ENCODE measurements at regions not wholly inside any gene's neighbourhood (a gene's known extent, or its start where the extent isn't known, plus 50 kb on each side); places are given as distances from the start of the nearest gene placed in this dataset.

DNA sequence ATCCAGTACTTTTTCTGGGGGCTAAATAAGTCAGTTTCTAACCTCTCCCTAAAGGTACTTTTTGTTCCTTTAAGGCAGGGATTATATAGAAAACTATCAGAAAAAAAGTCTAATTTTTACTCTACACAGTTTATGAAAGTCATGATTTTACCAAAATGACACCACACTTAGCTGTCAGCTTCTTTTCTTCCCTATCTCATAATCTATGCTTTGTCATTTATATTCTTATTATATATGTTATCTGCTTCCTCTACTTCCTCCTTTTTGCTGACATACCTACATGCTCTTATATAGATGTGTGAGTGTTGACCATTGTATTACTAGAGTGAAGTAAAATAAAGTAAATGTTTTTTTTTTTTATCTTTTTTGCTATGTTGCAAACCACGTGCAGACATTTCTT is 203.9 kb upstream of the CHRM2 start:
- no peak for DNase-seq

DNA sequence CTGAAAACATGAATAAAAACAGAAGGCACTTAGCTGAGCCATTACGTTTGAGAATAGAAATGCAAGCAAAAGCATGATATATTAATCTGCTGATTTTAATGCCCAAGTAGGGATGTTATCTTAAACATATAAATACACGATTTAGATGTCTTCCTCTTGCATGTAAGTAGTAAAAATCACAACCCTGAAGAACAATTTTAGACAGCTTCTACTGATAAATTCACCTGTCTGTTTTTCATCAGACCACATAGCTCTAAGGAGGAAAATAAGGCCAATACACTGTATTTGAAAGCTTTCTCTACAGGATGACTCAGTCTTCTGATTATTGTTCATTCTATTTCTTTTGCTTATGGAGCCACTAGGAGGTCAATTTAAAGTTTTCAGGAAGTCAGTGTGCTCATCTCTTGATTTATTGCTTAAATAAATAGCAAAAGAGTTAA is 210.9 kb upstream of the CHRM2 start:
- peak; percentile 41 for DNase-seq

DNA sequence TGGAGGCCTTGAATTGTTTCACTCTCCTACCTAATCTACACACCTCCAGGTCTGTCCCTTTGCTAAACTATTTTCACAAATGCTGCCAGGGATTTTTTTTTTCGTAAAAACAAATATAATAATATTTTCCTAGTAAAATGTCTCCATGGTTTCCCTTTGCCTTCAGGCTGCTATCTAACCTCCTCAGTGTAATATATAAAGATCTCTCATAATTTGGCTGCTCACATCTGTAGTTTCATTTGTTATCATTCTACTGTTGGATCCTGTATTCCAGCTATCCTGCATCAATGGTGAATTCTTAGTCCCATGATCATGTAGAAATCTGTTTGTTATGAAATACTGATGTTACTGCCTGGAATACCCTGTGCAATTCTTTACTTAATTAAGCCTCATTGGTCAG is 211.9 kb upstream of the CHRM2 start:
- no peak for DNase-seq

DNA sequence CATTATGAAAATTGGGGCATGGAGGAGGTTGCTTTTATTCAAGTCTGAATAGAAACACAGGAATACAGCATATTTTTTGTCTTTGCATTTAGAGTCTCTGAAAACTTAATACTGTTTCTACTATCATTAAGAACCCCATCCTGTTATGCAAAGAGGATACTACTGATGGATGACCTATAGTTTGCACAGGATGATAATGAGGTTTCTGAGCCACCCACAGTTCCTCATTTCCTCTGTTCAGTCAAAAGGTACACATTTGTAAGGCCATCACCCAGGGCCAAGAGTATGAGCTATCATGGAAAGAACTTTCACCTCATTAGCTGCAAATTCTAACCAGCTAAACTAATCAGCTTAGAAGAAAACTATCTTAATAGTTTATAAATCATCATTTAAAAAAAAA is 213.0 kb upstream of the CHRM2 start:
- DNase-seq = no peak

DNA sequence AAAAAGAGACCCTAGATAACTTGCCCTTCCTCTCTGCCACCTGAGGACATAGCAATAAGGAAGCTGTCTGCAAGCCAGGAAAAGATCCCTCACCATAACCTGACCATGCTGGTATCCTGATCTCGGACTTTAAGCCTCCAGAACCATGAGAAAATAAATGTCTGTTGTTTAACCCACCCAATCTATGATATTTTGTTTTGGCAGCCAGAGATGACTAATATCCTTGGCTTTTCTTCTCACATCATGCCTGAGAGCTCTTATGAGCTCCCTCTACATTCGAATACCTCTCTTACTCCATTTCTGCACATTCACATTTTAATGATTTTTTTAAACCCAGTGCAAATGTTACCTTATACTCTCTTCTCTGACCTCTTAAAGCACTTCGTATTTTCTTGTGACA is 214.0 kb upstream of the CHRM2 start:
- peak; percentile 9 for DNase-seq

DNA sequence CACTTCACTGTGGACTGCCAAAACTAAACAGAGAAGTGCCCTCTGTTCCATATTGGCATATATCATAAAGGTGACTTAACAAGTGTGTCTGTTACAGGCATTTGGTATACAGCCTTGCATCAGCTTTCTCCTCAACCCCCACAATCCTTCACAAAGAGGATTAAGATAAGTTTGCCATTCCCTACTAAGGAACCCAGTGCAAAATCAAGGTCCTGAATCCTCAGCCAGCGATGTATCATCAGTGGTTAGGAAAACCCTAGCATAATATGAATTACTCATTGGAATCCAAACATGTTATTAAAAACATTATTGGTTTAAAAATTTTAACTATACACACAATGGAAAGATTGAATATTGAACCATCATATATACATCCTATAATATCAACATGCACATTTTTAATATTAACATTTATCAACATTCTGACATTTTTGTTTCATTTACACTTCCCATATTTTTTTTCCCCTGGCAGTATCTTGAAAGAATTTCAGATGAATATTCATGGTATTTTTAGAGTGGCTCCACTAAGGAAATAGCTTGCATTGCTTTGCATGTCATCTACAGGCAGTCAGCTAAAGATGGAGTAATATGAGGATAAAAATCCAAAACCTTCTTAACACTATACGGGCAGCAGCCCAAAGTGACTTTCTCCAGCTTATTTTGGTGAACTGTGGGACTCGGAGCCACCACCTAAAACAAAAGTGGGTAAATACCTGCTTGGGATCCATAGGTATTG is 215.6 kb upstream of the CHRM2 start:
- DNase-seq = no peak

DNA sequence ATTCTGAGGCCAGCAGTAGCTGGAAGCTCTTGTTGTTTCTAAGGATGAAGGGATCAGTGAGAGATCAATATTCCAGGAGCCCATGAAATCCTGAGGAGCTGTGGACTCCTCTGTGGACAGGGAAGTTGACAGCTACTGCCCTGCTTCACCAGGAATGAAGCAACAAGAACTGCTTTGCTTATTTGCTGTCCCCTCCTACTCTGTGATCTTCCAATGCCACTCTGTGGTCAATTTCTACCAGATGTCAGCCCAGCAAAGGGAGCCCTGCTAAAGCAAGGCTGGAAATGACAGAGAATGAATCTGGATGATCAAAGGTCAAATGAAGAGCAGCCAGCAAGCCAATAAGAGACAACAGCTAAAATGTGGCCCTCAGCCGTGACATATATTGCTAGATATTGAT is 227.5 kb upstream of the CHRM2 start:
- DNase-seq = no peak

DNA sequence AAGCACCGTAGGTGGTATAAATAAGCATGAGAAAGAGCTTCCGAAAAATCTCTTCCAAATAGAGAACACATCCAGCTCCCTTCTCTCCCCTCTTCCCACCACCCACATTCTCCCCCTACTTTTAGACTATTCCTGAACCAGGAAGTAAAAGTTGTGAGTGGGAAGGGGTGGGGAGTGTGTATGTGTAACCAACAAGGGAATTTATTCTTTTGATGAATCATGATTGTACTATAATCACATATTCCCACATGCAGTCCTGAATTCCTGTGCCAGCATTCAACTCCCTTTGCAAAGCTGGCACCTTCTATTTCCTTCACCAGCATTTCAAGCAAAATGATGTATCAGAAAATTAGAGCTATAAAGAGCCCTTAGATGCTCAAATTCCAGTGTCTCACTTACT is 230.6 kb upstream of the CHRM2 start:
- peak; percentile 68 for DNase-seq

DNA sequence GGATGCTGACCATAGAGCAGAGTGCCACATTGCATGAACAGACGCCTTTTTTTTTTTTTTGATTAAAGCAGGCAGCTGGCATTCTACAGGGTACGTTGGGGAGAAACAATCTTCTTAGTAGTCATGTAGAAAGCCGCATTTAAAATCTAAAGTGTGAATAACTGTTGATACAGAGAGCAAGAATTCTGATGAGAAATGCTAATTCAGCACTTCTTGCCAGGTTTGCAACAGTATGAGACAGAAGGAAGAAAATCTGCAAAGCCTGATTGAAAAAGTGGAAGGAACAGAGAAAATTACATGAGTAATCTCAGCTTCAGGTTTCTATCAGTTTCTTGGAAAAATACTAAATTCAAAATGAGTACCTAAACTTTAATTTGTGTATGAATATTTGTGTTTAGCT is 232.7 kb upstream of the CHRM2 start:
- DNase-seq = no peak

DNA sequence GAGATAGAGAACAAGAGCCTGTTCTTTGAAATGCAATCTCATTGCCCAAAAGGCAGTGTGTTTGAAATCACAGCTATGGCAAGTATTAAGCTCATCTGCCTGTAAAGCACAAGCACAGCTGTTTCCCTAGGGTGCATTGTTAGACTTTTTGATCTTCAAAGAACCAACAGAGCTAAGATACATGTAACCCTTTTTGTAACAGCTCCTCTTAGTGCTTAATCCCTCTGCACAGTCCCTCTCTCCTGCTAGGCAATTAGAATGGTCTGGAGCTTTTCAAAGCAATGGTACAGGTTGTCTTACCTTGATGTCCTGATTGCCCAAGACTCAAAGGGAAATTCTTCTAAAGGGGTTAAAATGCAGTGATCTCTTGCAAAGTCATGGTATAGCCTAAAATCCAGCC is 249.6 kb upstream of the CHRM2 start:
- DNase-seq = no peak

DNA sequence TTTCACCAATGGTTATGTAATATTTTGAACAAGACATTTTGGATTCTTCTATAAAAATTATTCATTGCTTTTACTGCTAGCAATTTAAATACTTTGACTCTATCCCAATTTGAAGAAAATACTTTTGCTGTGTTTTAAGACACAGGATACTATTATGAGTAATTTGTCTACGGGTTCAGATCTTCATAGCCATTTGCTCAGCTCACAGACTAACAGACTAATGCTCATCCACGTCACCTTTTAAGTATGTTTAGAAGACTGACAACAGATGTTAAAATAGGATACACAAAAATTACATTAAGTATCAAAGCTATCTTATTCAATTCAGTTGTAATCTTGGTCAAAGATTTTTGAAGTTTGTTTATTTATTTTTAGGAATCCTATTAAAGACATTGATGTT is 251.3 kb upstream of the CHRM2 start:
- DNase-seq = peak; percentile 82

DNA sequence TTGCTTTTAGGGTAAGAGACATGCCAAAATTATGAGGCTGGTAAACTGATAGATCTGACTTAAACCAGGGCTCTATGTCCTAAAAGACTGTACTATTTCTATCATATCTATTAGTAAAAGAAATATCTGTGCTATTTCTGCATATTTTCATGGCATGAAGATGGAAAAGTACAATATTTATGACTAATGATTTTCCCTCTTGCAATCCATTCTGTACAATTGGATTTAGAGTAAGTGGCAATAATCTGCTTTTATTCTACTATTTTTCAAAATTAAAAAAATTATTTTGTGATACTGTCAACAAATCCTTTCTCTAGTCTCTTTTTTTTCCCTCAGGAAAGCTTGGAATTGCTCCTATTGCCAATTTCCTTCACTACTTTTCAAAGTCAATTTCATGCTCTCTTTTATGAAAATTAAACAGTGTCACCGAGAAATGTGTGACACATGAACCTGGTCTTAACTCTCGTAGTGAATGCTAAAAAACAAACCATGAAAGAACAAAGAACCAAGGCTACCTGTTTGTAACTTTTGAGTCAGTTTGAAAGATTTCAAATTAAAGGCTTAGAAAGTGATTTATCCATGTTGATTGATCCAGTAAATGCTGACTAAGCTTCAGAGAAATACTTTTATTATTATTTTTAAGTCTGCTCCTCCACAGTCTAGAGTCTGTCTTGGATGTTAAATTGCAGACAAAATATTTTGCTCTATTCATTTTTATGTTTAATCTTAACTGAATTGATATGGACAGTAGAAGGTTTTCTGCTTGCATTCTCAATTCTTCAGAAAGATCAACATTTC is 262.7 kb upstream of the CHRM2 start:
- DNase-seq = no peak

DNA sequence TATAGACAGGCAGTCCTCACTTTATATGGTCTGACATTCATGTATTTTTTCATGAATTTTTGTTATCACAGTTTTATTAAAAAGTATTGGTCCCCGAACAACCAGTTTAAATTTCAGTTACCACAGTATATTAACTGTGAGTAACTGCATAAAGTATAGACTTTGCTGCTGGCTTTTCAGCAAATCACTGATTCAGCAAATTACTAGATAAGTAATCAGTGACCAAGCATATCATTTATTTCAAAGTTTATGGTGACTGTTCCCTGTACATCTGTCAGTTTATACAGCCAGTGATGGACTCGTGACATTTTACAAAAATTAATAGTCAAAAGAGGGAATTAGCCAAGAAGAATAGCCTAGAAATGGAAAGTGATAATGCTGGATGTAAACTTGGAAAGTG is 266.7 kb upstream of the CHRM2 start:
- no peak for DNase-seq

DNA sequence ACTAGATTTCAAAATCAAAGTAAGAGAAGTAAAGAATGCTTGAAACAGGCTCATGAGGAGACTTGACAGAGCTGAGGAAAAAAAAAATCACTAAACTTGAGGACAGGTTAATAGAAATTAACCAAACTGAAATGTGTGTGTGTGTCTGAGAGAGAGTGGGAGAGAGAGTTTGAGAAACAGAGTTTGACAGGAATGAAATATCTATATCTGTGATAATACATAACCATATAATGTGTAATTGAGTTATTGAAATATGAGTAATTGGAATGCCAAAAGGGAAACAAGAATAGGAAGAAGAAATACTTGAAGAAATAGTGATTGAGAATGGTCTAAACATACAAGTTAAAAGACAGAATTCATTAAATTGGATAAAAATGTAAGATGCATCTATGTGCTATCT is 268.0 kb upstream of the CHRM2 start:
- no peak for DNase-seq

DNA sequence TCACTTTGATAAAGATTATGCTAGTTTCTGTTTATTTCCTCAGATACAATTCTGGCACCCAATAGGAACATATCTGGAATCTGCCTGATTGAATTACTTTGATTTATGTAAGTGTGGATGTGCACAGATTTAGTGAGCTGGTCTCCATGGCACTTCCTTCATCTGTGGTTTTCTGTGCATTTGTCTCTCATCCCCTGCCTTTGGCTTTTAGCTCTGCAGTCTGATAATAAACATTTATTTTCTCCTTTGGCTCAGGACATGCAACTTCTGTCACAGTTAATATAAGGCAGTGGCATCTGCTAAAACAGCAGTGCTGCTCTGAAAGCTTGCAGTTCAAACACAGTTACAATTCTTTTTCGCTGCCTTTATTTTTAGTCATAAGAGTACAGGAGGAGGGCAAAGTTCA is 273.7 kb upstream of the CHRM2 start:
- peak; percentile 19 for DNase-seq

DNA sequence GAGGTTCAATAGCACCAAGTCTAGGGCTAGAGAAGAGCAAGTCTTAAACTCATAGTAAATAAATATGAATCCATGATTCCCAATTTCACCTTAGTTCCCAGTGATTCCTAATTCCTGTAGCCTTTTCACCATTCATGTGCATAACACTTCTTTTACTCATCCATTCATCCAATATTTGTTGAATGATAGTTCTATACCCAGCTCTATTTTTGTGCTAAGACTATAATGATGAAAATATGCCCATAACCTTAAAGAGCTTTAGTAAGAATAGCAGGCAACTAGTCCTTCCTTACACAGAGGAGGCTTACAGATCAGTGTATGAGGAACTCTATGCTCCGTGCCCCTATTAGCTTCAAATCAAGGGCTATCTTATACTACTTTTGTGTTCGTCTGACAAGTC is 280.2 kb upstream of the CHRM2 start:
- DNase-seq = peak; percentile 54

DNA sequence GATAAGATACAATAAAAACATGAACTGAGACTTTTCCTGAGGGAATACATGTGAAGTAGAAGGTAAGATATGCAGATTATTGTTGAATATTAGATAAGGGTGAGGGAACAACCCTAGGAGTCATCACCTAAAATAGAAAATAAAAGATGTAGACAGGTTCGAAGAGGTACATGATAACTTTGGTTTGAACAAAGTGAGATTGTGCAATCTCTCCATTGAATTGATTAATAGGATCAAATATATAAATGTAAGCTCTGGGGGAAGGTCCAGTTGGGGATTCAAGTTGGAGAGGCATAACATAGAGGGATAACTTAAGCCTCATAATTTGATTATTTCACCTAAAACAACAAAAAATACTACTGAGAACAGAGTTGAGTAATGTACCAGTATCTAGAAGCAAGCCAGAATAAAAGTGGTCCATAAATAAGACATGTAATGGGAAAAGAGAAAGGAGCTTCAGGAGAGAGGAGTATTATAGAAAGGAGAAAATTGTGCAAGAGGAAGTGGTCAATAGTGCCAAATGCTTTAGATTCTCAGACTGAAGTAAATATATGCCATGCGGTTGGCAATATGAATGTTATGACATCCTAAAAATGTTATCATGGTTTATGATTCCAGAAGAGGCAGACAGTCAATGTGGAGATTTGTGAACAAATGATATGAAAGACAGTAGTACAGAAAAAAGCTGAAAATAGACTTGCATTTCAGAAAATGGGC is 282.3 kb upstream of the CHRM2 start:
- DNase-seq = peak; percentile 12

DNA sequence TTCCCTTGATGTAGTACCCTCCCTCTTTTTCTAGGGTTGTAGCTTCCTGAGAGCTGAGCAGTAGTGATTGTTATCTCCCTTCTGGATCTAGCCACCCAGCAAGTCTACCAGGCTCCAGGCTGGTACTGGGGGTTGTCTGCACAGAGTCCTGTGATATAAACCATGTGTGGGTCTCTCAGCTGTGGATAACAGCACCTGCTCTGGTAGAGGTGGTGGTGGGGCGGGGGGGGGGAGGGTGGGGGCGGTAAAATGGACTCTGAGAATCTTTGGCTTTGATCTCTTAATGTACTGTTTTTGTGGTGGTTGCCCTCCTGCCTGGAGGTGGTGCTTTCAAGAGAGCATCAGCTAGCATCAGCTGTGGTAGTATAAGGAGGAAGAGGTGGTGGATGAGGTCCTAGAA is 302.0 kb upstream of the CHRM2 start:
- DNase-seq = no peak

DNA sequence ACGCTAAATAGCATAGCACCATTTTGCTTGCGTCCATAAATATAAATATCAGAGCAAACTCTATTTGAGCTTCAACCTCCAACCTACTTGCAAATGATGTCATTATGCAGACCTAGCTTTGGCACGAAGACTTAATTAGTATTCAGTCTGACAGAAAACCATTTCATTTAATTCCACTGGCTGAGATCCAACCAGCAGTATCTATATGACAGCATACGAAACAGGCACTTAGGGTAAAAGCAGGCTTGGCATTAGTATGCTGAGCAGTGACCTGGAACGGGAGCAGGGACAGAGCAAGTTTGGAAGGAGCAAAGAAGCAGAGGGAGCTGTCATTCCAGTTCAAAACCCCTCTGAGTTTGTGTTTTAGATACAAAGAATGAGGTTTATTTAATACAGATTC is 312.5 kb upstream of the CHRM2 start:
- DNase-seq = no peak

DNA sequence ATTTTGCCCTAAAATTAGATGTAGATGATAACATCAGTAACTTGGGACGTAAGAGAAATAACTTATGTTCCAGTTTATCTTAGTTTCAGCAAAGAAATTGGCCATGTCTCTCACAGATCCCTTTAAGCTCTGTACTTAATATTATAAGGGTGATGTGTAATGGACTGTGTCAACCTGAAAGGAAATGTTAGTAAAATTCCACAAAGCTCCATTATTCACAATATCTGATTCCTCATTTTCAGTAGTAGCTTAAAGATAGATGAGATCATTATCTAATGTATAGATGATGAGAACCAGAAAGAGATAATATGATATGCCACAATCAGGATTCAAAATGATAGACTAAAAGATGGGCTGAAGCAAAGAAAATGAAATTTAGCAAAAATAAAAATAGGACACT is 316.8 kb upstream of the CHRM2 start:
- no peak for DNase-seq

DNA sequence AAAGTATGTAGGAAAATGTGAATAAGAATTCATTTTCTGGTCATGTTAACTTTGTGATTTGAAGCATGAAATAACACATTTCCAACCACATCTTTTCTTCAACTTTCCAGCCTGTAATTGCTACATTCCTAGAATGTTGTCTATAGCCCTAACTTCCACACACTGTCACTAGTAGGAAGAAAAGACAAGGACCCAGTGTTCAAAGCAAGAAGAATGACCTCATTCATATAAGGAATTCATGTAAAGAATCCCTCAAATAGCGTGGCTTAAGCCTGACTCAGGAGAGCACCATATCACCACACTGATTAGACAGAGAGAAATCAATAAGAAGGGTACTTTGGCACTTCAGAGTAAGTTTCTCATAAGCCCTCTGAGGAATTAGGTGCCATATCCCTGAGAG is 318.7 kb upstream of the CHRM2 start:
- DNase-seq = no peak

DNA sequence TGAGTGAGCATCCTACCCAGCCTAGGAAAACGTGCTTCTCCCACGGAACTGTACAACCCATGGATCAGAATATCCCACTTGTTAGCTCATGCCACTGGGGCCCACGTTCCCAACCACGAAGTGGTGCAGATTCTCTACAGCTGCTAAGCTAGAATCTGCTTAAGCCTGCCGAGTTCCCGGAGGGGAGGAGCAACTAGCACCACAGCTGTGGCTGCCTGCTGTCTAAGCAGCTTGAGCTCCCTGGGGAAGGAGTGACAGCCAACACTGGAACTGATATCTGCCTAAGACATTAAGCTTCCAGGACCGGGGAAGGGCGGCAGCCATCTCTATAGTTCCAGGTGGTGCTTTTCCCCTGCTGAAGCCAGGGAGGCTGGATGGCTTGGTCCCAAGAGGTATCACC is 334.7 kb upstream of the CHRM2 start:
- DNase-seq = no peak

DNA sequence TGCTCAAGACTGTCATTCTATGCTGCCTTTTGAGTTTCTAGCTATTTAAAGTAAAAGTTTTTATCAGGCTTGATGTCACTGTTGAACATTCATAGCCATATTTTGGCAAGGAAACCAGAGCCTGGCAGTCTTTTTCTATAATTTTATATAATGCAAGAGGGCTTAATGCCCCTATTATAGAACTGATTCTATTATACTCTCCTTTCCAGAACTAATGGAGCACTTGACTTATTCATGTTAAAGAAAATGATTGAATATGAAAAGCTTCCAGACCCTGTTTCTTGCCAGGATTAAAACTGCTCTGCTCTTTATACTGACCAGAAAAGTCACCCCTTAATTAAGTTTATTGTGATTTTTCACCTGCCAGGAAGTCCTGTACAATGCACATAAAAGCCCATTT is 337.6 kb upstream of the CHRM2 start:
- DNase-seq = no peak

DNA sequence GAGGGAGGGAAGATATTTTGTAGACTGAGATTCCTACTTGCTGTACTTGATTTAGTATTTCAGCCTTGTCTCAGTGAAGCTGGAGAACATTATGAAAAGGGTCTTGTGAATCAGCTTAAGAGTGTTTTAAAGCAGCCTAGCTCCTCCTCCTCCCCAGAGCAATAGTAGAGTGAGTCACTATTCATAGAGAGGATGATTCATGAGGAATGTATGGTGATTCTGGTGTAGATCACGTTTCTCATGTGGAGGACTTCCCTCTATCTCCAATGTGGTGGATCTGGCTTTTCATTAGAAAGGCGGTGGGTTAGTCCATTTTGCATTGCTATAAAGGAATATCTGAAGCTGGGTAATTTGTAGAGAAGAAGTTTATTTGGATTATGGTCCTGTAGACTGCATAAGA is 340.1 kb upstream of the CHRM2 start:
- DNase-seq = peak; percentile 88
